HG03095 (cell line): ENCODE measurements at regions not wholly inside any gene's neighbourhood (a gene's known extent, or its start where the extent isn't known, plus 50 kb on each side); places are given as distances from the start of the nearest gene placed in this dataset.

Experiments
- ATAC-seq: cut with Tn5 transposase; IDR thresholded peaks from one replicate; pipeline ENCODE4 v1.9.1; 2021; ENCODE audit warnings: moderate library complexity; ENCODE audit not compliant: unreplicated experiment

DNA sequence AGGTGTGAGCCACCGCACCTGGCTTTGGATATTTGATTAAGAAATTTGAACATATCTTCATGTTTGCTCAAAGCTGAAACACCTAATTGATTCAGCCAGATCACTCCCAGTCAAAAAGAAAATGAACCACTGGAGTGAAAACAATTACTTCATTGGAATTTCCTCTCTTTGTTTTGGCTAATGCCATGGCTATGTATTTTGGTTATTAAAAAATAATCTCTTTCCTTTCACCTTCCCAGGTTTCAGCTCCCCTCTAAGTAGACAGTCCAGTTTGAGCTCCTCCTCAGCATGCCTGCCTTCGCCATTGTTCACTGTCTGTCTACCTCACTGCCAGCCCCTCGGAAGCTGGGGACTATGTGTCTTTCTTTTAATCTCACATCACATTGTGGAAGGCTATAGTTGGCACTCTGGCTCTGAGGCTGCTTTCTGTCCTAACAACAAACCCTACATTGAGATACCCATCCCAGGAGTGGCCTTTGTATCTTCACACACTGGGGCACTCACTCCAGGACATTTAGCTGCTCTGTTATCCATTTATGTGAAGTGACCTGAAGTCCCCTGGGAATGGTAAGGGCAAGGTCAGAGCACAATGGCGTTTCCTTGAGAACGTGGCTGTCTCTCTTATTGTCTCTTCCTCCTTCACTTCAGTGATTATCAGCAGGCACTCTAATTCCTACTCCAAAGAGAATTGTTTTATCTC is 764.0 kb upstream of the CITED2 start:
- no peak for ATAC-seq

DNA sequence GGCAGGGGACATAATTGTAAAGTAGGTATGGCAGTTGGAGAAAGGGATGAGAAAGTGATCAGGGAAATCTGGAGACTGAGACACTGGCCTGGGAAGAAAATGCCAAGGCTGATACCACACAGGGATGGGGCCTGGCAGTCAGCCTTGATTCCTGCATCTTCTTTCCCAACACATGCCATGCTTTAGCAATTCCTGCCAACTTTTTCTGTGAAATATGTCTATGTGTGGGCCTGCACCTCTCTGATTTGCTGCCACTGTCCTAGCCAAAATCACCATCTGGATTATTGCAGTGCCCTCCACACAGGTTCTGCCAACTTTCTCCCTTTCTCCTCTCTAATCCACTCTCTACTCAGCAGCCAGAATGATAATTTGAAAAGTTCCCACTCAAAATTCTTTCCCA is 759.8 kb upstream of the CITED2 start:
- no peak for ATAC-seq

- ATAC-seq: no peak
These were observed 755.6 kb upstream of the CITED2 start for GRCh38 chr6:140130074-140130473.

GRCh38 chr6:140124498-140124897 is 750.0 kb upstream of the CITED2 start:
- no peak for ATAC-seq

DNA sequence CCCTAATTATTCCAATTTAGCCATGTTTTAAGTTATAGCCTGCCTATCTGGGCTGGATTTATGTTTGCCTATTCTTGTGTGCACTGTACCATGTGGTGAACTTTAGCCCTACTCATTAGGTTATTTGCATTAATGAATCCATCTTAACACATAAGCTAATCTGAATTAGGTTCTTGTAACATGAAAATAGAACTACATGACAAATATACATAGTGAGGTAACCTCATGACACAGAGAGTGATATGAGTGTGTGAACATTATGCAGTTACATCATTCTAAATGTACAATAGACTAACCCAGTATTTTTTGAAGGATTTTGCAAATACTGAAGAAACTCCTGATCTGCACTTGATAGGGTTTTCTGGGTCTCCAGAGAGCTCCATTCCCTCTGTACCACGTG is 733.7 kb upstream of the CITED2 start:
- no peak for ATAC-seq

GRCh38 chr6:140107216-140107615 is 732.8 kb upstream of the CITED2 start:
- no peak for ATAC-seq

DNA sequence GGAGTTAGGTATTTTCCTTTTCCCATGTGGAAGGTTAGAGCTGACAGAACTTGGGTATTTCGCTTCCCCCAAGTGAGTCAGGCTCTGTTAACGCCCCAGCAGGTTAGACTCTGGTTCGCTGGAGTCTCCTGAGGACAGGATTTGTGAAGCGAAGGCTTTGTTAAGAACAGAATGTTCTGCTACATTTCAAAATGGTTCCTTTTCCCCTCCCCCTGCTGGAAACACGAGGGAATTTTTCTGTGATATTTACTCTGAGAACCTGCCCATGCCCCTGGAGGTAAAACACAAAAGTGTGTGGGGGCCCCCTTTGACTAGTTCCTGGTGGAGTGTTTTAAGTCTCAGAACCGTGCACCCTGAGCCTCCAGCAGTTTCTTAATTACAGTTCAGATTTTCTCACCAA is 731.4 kb upstream of the CITED2 start:
- ATAC-seq: no peak

DNA sequence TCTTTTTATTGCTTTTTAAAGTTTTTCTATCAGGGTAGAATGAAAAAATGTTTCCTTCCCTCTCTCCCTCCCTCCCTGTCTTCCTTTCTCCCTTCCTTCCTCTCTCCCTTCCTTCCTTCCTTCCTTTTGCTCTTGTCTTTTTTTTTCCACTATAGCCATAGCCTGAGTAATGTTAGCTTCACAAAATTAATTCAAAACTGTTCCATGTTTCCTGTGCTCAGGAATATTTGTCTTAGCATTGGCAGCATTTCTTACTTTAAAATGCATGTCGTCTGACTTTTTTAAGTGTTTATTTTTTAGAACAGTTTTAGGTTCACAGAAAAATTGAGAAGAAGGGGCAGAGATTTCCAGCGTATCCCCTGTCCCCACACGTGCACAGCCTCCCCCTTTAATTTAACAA is 730.8 kb upstream of the CITED2 start:
- no peak for ATAC-seq

- ATAC-seq: no peak
These were observed 727.4 kb upstream of the CITED2 start for GRCh38 chr6:140101818-140102217.

- no peak for ATAC-seq
These were observed 726.9 kb upstream of the CITED2 start for GRCh38 chr6:140101367-140101766.

GRCh38 chr6:140095532-140095931 is 721.1 kb upstream of the CITED2 start:
- ATAC-seq: no peak

DNA sequence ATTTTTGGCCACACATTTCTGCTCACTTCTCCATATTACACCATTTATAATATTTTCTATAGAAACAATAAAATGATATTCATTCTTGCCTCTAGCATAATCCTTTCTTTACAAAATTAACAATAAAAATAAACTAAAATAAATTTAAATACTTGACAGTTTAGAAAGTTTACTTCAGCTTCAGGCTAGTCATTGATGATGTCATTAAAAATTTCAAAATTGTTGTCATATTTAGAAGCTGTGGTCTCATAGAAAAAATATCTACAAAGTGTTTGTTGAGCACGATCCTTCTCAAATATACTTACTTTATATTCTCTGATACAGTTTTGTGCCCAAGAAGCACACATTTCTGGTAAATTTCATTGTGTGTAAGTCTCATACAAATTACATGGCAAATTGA is 717.4 kb upstream of the CITED2 start:
- ATAC-seq: no peak

DNA sequence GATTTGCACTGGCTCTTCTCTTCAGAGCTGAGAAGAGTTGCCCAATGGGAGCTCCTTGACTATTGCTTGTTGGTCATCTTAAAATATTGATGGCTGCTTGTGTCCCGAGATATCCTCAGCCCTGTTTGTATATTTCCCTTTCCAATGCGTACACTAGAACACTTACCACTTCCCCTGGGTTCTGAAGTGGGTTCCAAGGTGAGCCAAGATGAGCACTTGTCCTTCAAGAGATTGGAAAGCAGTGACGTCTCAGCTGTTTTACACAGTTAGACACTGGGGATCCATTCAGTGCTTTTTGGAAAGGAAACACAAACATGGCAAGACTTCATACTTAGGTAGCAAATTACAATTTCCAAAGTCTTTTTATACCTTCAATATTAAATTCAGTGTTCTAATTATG is 716.4 kb upstream of the CITED2 start:
- no peak for ATAC-seq

DNA sequence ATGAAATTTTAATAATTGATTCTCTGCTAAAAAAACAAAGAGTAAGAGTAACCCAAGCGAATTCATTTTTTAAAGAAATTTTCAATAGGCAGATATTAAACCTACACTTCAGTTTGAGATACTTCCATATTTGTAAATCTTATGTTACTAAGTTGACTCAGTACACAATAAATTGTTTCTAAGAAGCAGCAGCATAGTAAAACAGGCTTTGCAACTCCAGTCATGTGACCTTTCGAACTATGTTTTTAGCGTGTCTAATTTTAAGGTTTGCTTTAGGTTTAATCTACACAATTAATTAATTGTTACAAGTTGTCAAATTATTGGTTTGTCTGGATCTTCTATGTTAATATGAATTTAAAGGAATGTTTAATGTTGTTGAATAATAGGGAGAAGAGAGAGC is 708.9 kb upstream of the CITED2 start:
- no peak for ATAC-seq

DNA sequence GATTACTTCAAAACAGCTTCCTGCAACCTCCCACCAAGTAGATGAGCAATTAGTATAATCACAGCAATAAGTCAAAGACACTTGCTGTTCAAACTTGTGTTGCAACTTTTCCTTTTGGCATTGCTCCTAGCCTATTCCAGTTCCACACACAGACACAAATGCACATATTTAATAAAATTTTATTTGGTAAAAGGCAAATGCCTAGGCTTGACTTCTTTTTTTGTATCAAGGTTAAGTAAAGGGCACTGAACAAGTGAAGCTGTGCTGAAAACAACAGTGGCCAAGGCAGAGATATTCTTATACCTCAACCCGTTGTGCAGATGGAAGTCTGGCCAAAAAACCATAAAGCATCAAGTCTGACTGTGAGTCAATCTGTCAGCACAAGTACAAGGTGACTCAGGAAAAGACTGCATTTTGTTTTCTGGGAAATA is 708.4 kb upstream of the CITED2 start:
- no peak for ATAC-seq

DNA sequence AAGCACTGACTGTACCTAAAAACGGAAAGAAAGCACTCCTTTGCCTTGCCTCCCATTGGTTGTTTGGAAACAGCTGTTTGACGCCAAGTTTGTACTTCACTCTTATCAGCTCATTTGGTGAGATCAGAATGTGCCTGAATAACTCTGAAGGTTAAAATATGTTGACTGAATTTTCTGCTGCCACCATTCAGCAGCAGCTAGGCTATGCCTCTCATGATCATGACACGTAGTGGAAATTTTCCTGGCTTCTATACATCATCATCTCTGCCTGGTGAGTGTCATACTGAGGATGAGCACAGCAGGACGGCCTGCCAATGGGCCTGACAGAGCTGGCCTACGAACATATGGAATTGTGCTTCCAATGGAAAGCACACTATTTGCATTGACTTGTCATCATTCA is 704.9 kb upstream of the CITED2 start:
- ATAC-seq: no peak

- no peak for ATAC-seq
These were observed 704.2 kb upstream of the CITED2 start for GRCh38 chr6:140078561-140079125.

- no peak for ATAC-seq
These were observed 703.5 kb upstream of the CITED2 start for GRCh38 chr6:140077827-140078560.

- ATAC-seq: no peak
These were observed 701.7 kb upstream of the CITED2 start for GRCh38 chr6:140076105-140076504.

DNA sequence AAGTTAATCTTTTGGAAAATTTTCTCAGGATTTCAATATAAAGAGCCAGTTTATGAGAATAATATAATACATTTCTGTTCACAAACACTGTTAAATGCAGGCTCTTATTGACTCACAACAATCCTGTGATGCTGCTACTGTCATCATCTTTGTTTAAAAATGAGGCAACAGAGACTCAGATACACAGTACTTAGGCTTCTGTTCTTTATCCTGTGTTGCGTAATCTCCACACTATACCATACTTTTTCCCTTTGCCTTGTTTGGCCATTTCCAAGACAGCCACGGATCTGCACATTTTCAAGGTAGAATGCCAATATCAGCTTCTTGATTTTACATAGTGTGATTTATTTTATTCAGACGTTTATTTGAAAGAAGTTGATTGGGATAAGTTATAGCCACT is 699.0 kb upstream of the CITED2 start:
- no peak for ATAC-seq

GRCh38 chr6:140071601-140072062 is 697.2 kb upstream of the CITED2 start:
- no peak for ATAC-seq

DNA sequence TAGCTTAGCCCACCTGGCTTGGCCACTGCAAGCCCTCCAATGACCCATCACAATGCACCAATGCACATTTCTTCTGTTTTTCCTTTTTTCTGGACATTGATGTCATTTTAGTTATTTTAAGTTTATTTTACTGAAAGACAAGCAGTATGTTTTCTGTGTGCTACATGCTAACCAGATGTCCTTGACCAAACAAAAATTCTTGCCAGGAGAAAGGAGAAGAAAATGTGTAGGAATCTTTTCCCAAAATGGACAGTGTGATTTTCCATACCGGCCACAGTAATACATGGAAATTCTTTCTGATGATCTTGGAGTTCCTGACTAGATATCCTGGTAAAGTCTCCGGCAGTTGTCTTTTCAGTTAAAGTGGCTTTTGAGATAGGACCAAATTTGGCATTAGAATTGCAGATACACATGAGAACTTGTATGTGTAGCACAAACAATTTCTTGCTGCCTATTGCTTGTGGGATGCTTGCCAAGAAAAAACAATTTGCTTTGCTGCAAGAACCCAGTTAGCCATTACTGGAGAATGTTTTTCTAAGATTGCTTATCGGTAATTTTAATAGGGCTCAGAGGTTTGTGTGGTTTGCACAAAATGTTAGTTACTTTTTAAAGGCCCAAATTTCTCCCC is 696.5 kb upstream of the CITED2 start:
- ATAC-seq: no peak
